Right lobe of liver (tissue), 4 donors: ENCODE measurements at regions not wholly inside any gene's neighbourhood (a gene's known extent, or its start where the extent isn't known, plus 50 kb on each side); places are given as distances from the start of the nearest gene placed in this dataset.

Experiments used
- POLR2A ChIP-seq: fragments of 450-650 bp; IDR thresholded peaks from one replicate; pipeline ENCODE4 v1.6.1; 2017; ENCODE audit warnings: antibody characterized with exemption, mild to moderate bottlenecking
- TF ChIP-seq, protein P1 (sequence below), 4 donors: fragments of 200-600 bp in 3 of 4; fragments of 450-650 bp in 1 of 4; IDR thresholded peaks; one replicate each; pipeline versions ENCODE4 v1.5.1 to v1.8.0; 2016 to 2022; ENCODE audit warnings: antibody characterized with exemption in 4 of 4, mild to moderate bottlenecking in 2 of 4
- donor health status: DM: no; HTN: no; CAD: no.
- donor health status: DM: no; HTN: no; CAD: no.
- donor health status: DM: no; HTN: yes; CAD: no.

DNA sequence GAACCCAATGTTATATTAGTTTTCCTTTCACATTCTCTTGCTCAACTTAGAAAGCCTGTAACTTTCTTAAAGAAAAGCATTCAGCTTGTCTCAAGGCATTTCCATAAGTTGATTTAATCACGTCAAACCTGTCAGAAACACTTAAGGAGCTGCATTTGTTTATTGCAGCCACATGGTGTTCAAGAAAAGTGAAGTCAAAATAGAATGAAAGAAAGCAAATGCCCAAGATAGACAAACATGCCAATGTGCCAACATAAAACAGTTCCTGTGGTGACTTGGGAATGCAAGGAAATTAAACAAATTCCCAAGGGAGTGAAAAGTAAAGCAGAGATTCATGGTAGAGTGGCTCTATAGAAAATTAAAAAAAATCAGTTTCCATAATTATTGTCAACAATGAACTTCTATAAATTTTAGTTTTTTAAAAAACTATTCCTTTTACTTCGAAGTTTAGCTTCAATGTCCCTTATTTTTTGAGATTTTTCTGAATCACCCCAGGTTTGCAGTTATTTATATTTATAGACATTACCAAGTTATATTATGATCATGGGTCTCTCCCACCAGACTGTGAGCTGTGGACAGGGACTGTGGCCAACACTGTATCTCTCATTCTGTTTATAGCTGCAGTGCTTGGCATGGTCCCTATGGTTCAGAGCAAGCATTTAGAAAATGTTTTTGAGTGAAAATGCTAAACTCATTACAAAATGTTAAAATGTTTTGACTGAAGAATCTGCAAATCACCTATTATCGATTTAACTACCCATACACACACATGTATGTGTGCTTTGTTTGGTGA lies 887.4 kb downstream of the REEP3 start:
- TF ChIP-seq, protein P1, sequence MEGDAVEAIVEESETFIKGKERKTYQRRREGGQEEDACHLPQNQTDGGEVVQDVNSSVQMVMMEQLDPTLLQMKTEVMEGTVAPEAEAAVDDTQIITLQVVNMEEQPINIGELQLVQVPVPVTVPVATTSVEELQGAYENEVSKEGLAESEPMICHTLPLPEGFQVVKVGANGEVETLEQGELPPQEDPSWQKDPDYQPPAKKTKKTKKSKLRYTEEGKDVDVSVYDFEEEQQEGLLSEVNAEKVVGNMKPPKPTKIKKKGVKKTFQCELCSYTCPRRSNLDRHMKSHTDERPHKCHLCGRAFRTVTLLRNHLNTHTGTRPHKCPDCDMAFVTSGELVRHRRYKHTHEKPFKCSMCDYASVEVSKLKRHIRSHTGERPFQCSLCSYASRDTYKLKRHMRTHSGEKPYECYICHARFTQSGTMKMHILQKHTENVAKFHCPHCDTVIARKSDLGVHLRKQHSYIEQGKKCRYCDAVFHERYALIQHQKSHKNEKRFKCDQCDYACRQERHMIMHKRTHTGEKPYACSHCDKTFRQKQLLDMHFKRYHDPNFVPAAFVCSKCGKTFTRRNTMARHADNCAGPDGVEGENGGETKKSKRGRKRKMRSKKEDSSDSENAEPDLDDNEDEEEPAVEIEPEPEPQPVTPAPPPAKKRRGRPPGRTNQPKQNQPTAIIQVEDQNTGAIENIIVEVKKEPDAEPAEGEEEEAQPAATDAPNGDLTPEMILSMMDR (IDR thresholded peaks at IDR 0.05), result no peak
- TF ChIP-seq POLR2A, result no peak
